ENCODE measurements at regions not wholly inside any gene's neighbourhood (a gene's known extent, or its start where the extent isn't known, plus 50 kb on each side); places are given as distances from the start of the nearest gene placed in this dataset.

- H3K27ac ChIP-seq = no peak overlapping the region
- H3K9me3 ChIP-seq = peaks cover 0 to 9% (median 0%) of the 10 kb centered on the region in 12 donors
- no peak for TF ChIP-seq POLR2A (IDR thresholded peaks at IDR 0.05)
- TF ChIP-seq, protein P1, sequence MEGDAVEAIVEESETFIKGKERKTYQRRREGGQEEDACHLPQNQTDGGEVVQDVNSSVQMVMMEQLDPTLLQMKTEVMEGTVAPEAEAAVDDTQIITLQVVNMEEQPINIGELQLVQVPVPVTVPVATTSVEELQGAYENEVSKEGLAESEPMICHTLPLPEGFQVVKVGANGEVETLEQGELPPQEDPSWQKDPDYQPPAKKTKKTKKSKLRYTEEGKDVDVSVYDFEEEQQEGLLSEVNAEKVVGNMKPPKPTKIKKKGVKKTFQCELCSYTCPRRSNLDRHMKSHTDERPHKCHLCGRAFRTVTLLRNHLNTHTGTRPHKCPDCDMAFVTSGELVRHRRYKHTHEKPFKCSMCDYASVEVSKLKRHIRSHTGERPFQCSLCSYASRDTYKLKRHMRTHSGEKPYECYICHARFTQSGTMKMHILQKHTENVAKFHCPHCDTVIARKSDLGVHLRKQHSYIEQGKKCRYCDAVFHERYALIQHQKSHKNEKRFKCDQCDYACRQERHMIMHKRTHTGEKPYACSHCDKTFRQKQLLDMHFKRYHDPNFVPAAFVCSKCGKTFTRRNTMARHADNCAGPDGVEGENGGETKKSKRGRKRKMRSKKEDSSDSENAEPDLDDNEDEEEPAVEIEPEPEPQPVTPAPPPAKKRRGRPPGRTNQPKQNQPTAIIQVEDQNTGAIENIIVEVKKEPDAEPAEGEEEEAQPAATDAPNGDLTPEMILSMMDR (IDR thresholded peaks at IDR 0.05) = no peak
- peaks cover 0 to 4% (median 0%) of the 10 kb centered on the region in 12 donors for H3K4me1 ChIP-seq
- no peaks in the 10 kb centered on the region for H3K36me3 ChIP-seq
- H3K27me3 ChIP-seq = no peaks in the 10 kb centered on the region
- H3K4me3 ChIP-seq = no peak overlapping the region
- no peak for ATAC-seq
- WGBS, 4 donors = 88% methylated on average over 5 of the region's 5 CpGs
- no peak for DNase-seq
- intact Hi-C loops (cut with DNase I) = no loop called here
These were observed 136.3 kb upstream of the SPRY4 start for GRCh38 chr5:142461028-142461590.

- no peak for DNase-seq
- Histone ChIP-seq H3K36me3 (no peaks in the 10 kb centered on the region), H3K4me3 (no peak overlapping the region), H3K27ac (no peak overlapping the region), H3K9me3 (peaks cover 0 to 10% (median 0%) of the 10 kb centered on the region in 12 donors), H3K27me3 (no peaks in the 10 kb centered on the region), H3K4me1 (peaks cover 0 to 5% (median 2%) of the 10 kb centered on the region in 12 donors)
- 91 to 100% (median 100%) methylated on average over 1 of the region's 1 CpG; no CpG with 5 or more reads in 1 of the 4 donors for WGBS, 4 donors
- intact Hi-C loops (cut with DNase I) = no loop called here
- no peak for ATAC-seq
- TF ChIP-seq, protein P1 (IDR thresholded peaks at IDR 0.05) = no peak
- TF ChIP-seq POLR2A (IDR thresholded peaks at IDR 0.05) = no peak
These were observed 134.4 kb upstream of the SPRY4 start for GRCh38 chr5:142459209-142459608.

DNA sequence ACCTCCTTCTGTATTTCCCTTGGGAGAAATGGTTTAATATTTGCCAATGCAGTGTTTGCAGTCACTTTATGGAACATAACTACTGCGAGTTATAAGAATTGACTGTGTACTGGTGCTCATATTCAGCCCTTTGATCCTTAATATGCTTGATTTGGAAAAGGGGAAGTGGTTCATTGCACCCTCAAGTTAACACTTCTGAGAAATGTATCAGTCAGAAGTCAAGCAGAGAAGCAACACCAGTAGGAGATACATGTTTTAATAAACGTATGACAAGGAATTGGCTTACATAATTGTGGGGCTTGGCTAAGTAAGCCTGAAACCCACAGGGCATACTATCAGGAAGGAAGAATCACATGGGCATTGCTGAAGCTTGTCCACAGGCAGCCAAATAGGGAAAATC lies 131.0 kb upstream of the SPRY4 start:
- DNase-seq (no peak), ATAC-seq (no peak)
- TF ChIP-seq, protein P1 (IDR thresholded peaks at IDR 0.05) = no peak
- no peak for TF ChIP-seq POLR2A (IDR thresholded peaks at IDR 0.05)
- H3K4me3 ChIP-seq = no peak overlapping the region
- no peaks in the 10 kb centered on the region for H3K27me3 ChIP-seq
- H3K27ac ChIP-seq = no peak overlapping the region
- H3K9me3 ChIP-seq = peaks cover 0 to 10% (median 0%) of the 10 kb centered on the region in 12 donors
- H3K36me3 ChIP-seq = no peaks in the 10 kb centered on the region
- intact Hi-C loops (cut with DNase I) = no loop called here
- WGBS, 4 donors = 68 to 91% (median 82%) methylated on average over 2 of the region's 2 CpGs
- H3K4me1 ChIP-seq = peaks cover 0 to 15% (median 5%) of the 10 kb centered on the region in 12 donors

GRCh38 chr5:142453932-142454331 lies 129.1 kb upstream of the SPRY4 start:
- Histone ChIP-seq H3K27me3 (no peaks in the 10 kb centered on the region), H3K4me3 (no peak overlapping the region), H3K9me3 (peaks cover 0 to 16% (median 0%) of the 10 kb centered on the region in 12 donors), H3K4me1 (peaks cover 0 to 15% (median 5%) of the 10 kb centered on the region in 12 donors), H3K27ac (peak overlapping the region in 8 of 12 donors; percentile 2 to 59 (median 44)), H3K36me3 (no peaks in the 10 kb centered on the region)
- TF ChIP-seq POLR2A (IDR thresholded peaks at IDR 0.05) = no peak
- TF ChIP-seq, protein P1 (IDR thresholded peaks at IDR 0.05) = no peak
- no peak for DNase-seq
- peak in 1 of 4 donors; percentile 70 for ATAC-seq
- intact Hi-C loops (cut with DNase I) = loop anchor here in 1 of 10 donors (2.0 kb wide), 1 partner anchor 61 kb away; no protein-coding TSS in a partner anchor
- WGBS, 4 donors = 32 to 51% (median 39%) methylated on average over 7 of the region's 7 CpGs

All from heart left ventricle (tissue), 16 donors.